Astrocyte of the spinal cord (primary cell): ENCODE measurements at regions not wholly inside any gene's neighbourhood (a gene's known extent, or its start where the extent isn't known, plus 50 kb on each side); places are given as distances from the start of the nearest gene placed in this dataset.
"Not testable (repeated sequence)": the region's sequence is repeated elsewhere in the genome, so short reads cannot be mapped to it uniquely, and the experiment has no call there.

Experiments
- DNase-seq: peaks from one replicate; pipeline ENCODE4 v3.0.0; 2011; ENCODE audit warnings: low read depth, low spot score
- H3K4me3 ChIP-seq: 2 replicates; pipeline ENCODE4 v1.5.1; 2011; ENCODE audit warnings: low read depth, mild to moderate bottlenecking, low read length, moderate library complexity
- in situ Hi-C: cut with HindIII; loops from 2 replicates; pipeline ENCODE4 v1.10.0; 2017; ENCODE audit warnings: low sequenced_read_pairs
- TF ChIP-seq, protein P1 (sequence below): IDR thresholded peaks from 2 replicates; pipeline ENCODE4 v1.5.1; 2012; ENCODE audit warnings: low read depth, mild to moderate bottlenecking, low read length, inconsistent platforms

DNA sequence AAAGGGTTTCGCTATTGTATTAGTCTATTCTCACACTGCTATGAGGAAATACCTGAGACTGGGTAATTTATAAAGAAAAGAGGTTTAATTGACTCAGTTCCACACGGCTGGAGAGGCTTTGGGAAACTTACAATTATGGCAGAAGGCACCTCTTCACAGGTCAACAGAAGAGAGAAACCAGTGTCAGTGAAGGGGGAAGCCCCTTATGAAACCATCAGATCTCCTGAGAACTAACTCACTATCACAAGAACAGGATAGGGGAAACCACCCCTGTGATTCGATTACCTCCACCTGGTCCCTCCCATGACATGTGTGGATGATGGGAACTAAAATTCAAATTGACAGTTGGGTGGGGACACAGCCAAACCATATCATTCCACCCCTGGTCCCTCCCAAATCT, 589.5 kb downstream of the CENPC start:
- no peak for DNase-seq

GRCh38 chr4:66949419-66949818, 595.9 kb downstream of the CENPC start:
- in situ Hi-C loops: no loop called here
- no peak overlapping the region for H3K4me3 ChIP-seq
- no peak for DNase-seq
- TF ChIP-seq, protein P1, sequence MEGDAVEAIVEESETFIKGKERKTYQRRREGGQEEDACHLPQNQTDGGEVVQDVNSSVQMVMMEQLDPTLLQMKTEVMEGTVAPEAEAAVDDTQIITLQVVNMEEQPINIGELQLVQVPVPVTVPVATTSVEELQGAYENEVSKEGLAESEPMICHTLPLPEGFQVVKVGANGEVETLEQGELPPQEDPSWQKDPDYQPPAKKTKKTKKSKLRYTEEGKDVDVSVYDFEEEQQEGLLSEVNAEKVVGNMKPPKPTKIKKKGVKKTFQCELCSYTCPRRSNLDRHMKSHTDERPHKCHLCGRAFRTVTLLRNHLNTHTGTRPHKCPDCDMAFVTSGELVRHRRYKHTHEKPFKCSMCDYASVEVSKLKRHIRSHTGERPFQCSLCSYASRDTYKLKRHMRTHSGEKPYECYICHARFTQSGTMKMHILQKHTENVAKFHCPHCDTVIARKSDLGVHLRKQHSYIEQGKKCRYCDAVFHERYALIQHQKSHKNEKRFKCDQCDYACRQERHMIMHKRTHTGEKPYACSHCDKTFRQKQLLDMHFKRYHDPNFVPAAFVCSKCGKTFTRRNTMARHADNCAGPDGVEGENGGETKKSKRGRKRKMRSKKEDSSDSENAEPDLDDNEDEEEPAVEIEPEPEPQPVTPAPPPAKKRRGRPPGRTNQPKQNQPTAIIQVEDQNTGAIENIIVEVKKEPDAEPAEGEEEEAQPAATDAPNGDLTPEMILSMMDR: no peak

More for the DNA sequence above, 589.5 kb downstream of the CENPC start:
- in situ Hi-C loops: no loop called here
- TF ChIP-seq, protein P1: no peak
- H3K4me3 ChIP-seq: no peak overlapping the region

DNA sequence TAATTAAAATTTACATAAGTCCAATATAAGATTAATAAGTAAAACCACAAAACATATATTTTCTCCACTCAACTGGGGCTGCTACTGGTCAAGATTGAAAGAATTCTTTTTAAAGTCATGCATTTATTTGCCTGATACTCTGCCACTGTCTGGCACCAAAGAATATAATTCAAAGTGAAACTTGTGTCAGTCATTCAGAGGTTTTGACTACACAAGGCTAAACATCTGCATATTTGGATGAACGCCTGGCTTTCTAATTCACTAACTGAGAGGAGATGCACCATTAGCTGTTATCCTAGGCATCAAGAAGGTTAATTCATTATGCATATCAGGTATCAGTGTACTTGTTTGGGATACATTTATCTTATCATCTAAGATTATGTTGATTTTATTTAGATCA, 598.5 kb downstream of the CENPC start:
- no peak for DNase-seq
- TF ChIP-seq, protein P1: no peak
- in situ Hi-C loops: no loop called here
- H3K4me3 ChIP-seq: no peak overlapping the region

DNA sequence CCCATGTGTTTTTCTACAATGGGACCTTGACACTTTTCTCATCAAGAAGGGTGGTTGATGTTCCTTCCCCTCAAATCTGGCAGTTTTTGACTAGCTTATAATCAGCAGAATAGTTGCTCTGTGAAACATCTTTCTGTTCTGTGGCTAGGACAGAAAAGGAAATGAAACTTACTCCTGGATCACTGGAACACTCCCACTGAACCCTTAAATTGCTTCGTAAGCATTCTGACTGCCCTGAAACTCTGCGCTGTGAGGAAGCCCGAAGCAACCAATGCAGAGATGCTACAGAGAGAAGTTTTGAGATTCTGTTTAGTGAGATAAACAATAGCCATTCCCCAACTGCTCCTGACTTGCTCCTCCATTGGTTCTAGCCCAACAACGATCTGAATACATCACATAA, 602.2 kb downstream of the CENPC start:
- in situ Hi-C loops: no loop called here
- no peak for DNase-seq
- H3K4me3 ChIP-seq: no peak overlapping the region
- TF ChIP-seq, protein P1: no peak

GRCh38 chr4:66931981-66932380, 613.3 kb downstream of the CENPC start:
- DNase-seq, H3K4me3 ChIP-seq, in situ Hi-C loops: not testable (repeated sequence)

DNA sequence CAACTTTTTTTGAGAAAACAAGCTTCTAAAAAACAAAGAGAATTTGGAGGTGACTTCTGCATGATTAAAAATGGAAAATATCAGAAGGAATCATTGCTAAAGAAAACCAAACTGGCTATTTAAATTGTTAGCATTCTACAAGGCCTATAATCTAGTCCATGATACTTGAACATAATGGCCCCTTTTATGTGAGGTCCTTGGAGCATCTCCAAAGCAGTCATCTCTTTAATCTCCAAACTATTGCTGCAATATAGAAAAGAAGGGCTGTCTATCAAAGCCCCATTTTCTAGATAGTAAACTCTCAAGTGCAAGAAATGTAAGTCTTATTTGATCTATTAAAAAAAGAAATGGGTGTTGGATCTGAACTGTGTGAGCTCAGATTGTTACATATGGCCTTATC, 615.1 kb downstream of the CENPC start:
- no peak for DNase-seq
- H3K4me3 ChIP-seq: no peak overlapping the region
- in situ Hi-C loops: no loop called here
- TF ChIP-seq, protein P1: no peak

- H3K4me3 ChIP-seq: no peak overlapping the region
- TF ChIP-seq, protein P1: no peak
- in situ Hi-C loops: no loop called here
- DNase-seq: no peak
Measured at GRCh38 chr4:66929748-66930147, 615.6 kb downstream of the CENPC start.

DNA sequence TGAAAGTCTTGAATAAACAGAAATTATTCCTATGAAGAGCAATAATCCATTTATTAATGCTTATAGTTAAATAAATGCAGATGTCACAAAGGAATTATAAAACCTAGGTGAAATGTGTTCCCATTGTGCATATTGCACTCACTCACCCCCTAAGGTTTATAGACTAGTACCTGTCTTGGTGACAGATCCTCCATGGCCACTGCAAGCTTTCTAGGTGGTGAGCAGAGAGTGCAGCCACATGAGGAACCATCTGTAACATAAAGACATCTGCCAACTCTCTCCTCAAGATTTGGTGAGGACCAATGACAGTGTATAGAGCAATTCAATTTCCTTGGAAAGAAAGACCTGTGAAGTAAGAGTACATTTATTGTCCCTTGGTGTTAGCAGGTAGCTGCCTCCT, 616.4 kb downstream of the CENPC start:
- H3K4me3 ChIP-seq, in situ Hi-C loops, DNase-seq: not testable (repeated sequence)
